ENCODE measurements at regions not wholly inside any gene's neighbourhood (a gene's known extent, or its start where the extent isn't known, plus 50 kb on each side); places are given as distances from the start of the nearest gene placed in this dataset.

DNA sequence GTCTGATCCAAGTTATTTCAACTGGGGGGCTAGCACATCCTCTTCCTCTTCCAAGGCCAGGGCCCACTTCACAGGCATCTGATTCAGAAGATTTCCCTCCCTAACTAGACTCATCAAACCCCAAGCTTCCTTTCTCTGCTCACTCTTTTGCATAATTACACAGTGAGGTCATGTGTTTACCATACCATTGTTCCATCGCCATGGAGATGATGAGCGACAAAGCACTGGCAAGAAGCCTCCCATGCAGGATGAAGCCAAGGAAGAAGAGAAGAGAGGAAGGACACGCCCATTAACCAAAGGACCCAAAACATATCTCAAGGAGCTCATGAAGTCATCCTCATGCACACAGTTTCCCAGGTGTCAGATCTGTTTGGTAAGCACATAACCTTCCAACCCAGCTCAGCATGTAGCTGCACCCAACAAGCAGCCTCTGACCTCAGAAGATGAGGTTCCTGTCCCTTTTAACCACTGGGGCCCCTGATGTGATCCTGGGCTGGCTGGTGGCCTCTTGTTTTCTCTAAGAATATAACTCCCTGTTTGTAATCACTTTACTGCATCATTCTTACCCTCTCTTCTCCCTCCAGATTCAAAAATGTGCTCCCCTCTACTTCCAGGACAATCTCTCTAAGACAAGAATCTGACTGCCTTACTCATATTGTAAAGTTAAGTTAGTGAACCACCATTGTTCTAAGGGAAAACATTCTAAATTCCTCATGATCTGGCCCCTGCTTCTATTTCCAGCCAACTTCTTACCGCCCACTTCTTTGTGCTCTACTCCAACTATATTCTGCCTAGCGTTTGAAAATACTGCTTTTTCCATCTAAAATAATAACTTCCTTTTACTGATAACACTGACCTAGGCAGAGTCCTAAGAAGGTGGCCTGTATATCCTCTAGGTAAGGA lies 190.1 kb downstream of the TTC32 start:
- peak; percentile 2 for DNase-seq

DNA sequence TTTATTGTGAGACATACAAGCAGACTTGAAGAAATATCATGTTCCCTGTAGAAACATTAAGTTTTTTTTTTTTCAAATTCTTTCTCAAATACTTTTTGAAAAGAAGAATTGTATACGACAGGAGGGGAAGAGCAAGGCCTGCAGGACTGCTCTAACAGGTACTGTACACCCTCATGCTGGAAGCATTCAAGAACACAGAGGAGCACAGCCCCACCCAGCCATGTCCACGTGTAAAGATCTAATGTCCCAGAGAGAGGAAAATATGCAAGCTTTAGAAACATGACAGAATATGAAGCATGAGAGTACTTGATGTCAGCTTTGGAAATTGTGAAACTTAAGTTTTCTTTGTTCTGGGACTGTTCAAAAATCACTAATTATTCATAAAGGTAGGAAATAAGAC lies 191.6 kb downstream of the TTC32 start:
- DNase-seq: no peak

DNA sequence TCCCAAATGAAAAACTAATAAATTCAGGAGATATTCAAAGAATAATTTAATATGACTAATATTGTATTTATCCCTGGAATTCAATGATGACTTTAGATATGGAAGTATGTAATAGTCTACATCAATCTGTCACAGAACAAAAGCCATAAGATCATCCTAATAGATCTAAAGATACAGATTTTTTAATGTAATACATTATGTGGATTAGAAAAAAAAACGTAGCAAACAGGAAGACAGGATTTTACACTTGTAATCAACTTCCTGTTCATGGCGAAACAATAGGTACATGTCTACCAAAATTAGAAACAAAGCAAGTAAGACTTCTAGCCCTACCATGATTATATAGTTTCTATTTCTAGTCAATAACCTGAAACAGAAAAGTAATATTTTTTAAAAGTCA lies 192.2 kb downstream of the TTC32 start:
- no peak for DNase-seq

DNA sequence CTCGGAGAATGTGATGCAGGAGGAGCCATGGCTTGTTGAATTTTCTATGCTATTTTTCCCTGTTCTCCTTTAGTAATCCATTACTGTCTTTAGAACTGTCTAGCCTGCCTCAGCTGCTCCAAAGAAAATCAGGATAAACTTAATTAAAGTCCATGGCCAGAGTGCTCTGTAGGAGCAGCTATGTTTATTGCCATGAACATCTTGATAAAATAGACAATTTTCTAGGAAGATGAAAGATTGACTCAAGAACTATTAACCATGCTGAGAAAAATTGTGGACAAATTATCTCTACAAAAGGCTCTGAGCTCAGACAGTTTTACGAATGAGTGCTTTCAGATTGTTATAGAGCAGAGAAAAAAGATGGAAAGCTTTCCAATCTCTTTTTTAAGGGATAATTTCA lies 193.0 kb downstream of the TTC32 start:
- no peak for DNase-seq

DNA sequence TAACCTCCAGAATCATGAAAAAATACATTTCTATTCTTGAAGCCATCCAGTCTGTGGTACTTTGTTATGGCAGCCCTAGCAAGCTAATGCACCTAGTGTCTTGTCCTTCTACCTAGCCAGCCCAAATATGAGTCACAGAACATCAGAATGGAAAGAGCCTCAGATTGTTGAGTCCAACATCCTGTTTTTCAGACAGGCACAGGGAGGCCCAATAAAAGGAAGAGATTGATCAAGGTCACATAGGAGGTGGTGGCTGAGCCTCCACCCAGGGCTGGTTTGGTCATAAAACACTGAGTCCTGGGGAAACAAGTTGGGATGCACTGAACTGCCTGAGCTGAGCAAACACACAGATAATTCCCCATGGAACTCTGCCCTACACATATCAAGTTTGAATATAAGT lies 195.5 kb downstream of the TTC32 start:
- DNase-seq: no peak

DNA sequence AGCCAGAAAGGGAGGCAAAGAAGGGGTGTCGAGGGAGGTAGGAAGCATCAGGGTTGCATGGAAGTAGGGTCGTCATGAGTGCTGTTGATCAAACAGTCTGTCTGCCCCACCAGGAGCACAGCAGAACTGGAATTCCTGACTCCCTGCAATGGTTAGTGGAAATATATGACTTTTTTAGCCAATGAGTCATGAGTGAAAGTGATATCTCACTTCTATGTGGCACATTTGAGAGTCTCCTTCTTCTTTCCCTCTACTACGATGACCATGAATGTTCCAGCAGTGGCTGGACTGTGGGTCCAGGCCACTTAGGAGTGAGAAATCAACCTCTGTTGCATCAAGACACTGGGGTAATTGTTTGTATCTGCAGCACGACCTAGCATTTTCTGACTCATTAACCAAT lies 199.5 kb downstream of the TTC32 start:
- no peak for DNase-seq

DNA sequence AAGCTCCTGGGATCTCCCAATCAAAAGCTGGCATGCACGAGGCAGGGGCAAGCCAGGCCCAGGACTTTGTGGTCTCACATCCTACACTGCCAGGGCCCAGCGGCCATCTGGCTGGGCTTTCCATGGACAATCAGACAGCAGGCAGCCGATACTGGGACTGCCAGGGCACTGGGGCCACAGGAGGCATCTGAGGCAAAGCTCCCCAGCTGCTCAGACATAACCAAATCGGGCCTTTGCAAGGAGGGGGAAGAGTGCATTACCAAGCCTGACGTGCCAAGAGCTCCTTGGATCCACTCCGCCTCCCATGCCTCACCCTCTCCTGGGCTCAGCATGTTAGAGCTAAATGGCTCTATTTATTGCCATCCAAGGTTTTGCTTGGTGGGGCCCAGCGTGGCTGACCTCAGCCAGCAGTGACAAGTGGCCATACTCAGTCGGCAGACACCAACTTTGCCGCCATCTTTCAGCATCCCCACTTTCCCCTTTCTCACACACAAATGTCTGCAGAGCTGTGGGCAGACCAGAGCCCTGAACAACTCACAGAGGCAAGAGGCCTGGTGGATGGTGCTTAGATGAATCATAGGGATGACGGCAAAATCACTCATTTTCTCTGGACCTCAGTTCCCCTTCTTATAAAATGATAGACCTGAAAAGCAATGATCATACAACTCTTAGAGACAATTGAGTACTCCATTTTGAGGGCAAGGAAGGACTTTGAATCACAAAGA lies 200.8 kb downstream of the TTC32 start:
- no peak for DNase-seq

DNA sequence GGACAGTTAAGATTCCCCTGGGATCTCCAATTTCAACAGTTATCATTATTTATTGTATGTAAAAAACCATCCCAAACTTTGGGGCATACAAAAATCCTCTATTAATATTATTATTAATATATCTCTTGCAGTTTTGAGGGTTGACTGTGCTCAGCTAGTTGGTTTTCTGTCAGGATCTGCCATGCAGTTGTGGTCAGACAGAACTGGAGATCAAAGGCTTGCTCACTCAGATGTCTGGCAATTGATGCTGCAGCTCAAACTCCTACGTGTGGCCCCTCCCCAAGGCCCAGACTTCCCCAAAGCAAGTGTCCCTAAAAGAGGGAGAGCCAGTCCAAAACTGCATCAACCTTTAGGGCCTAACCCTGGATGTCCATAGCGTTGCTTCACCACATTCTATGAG lies 204.7 kb downstream of the TTC32 start:
- DNase-seq: no peak

DNA sequence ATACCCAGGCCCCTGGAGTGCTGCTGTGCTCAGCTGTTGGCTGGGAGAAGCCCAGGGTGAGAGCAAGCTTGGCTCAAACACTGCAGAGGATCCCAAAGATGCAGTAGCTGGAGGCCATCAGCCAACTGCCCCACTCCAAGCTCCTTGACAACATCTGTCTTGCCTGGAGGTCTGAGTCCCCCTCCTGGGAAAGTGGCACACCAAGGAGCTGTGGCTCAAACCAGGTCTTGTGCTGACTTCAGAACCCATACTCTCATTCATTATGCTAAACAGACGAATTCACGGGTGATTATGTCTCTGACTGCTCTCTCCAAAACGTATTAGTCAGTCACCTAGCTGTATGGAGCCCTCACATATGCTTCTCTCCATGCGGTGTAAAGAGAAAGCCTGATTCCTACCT lies 206.1 kb downstream of the TTC32 start:
- no peak for DNase-seq

GRCh38 chr2:19691892-19692291 lies 209.9 kb downstream of the TTC32 start:
- no peak for DNase-seq

- no peak for DNase-seq
These were observed 211.4 kb downstream of the TTC32 start for GRCh38 chr2:19690429-19690828.

- DNase-seq: no peak
These were observed 212.1 kb downstream of the TTC32 start for GRCh38 chr2:19689646-19690168.

- DNase-seq: no peak
These were observed 213.7 kb downstream of the TTC32 start for GRCh38 chr2:19688059-19688458.

- DNase-seq: no peak
These were observed 214.6 kb downstream of the TTC32 start for GRCh38 chr2:19687017-19687659.

GRCh38 chr2:19686439-19686838 lies 215.3 kb downstream of the TTC32 start:
- DNase-seq: no peak

- DNase-seq: no peak
These were observed 216.1 kb downstream of the TTC32 start for GRCh38 chr2:19685731-19686130.

- DNase-seq: no peak
These were observed 217.3 kb downstream of the TTC32 start for GRCh38 chr2:19684516-19684915.

- no peak for DNase-seq
These were observed 218.2 kb downstream of the TTC32 start for GRCh38 chr2:19683556-19683955.

DNA sequence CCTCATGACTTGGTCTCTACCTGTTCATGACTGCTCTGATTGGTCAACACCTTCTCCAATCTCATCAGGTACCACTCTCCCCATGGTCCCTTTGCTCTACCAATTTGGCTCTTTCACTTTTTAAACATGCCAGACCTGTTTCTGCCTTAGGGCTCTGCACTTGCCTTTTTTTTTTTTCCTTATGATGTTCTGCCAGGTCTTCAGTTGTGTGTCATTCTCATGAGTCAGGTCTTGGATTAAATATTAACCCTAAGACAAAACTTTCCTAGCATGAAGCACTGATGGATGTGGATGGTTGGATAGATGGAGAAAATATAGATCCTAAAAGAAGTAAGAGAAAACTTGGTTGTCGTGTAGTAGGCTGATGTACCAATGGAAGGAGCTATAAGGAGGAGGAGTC lies 219.3 kb downstream of the TTC32 start:
- DNase-seq: no peak

DNA sequence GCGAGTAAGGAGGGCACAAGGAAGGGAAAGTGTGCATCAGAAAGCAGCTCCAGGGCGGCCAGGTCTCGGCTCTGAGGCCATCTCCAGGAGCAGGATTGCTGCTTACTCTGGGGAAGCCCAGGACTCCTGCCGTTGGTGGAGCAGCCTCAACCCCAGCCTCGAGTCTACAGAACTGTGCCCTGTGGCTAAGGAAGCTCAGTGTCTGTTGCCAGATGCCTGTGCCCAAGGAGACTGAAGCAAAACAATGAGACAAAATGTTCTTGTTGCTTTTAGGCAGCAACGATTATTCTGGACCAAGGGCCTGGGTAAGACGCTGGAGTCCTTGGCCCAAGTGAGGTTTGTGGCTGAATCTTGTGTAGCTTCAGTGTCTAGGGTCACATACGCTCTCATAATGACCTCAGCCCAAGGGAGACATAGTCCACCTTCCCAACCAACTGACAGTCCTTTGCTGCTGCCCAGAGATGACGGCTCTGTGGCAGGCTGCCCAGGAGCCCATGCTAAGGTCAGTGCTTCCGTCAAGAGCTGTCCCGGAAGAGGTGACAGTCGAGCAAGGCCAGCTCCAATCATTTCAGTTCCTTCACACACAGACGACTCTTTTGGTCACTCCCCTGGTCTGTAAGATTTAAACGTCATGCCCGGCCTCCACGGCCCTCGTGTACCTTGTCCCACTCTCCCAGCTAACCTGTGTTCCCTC lies 223.8 kb downstream of the TTC32 start:
- no peak for DNase-seq

DNA sequence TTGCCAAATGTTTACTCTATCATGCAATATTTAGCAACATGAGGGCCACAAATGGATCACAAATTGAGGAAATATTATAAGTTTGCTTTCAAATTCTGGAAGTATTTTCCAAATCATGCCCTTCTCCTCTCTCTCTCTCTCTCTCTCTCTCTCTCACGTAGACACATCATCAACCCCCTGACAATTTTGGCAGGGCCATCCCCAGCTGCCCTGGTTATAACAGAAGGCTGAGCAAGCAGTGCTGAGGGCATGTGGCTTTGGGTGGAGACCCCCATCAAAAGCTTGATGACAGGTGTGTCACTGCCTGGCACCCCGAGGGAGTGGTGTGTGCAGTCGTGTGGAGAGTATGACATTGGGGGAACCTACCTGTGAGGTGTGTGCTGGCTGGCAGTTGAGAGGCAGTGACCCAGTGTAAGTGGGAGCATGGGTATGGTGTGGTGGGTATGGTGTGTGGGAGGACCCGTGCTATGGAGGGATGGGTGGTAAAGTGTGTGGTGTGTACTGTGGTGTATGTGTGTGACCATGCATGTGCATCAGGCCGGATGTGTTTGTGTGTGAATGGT lies 224.5 kb downstream of the TTC32 start:
- DNase-seq: no peak

- no peak for DNase-seq
These were observed 225.0 kb downstream of the TTC32 start for GRCh38 chr2:19676770-19677169.
